SK-N-SH (cell line): ENCODE measurements at regions not wholly inside any gene's neighbourhood (a gene's known extent, or its start where the extent isn't known, plus 50 kb on each side); places are given as distances from the start of the nearest gene placed in this dataset.

Experiments
- CTCF ChIA-PET: fragments of 300-600, 350-600 bp; formaldehyde crosslinking; extraction: SDS; loops from one replicate; lab custom pipeline; 2021; lab: Yijun Ruan, JAX
- POLR2A ChIA-PET: fragments of 350-600 bp; sonication (Branson Sonifier 250); formaldehyde crosslinking; extraction: SDS; loops from one replicate; lab custom pipeline; 2020; ENCODE audit warnings: antibody characterized with exemption, inconsistent platforms; lab: Yijun Ruan, JAX
- DNase-seq: peaks from one replicate; pipeline ENCODE4 v3.0.0; 2012
- H2AFZ ChIP-seq: fragments of 200-600 bp; sonication (generic); 2 replicates; pipeline ENCODE4 v1.8.1; 2016; ENCODE audit warnings: antibody characterized with exemption, mild to moderate bottlenecking, low read depth
- H3F3A ChIP-seq: fragments of 200-600 bp; sonication (generic); replicated peaks from 2 replicates; pipeline ENCODE3; 2016; ENCODE audit warnings: antibody characterized with exemption, mild to moderate bottlenecking; ENCODE audit not compliant: insufficient read depth
- H3K27ac ChIP-seq, 2 experiments: fragments of 200-500 bp in 1 of 2; fragments of 200-600 bp in 1 of 2; sonication (Bioruptor generic) in 1 of 2; sonication (generic), shearing (Covaris generic) in 1 of 2; 2 replicates each; pipeline versions ENCODE4 v1.5.1 to v1.6.1; 2014 to 2016; ENCODE audit warnings: low read depth in 2 of 2, inconsistent platforms in 1 of 2, low read length in 1 of 2, mild to moderate bottlenecking in 1 of 2, mixed read lengths in 1 of 2
- H3K27me3 ChIP-seq: fragments of 200-600 bp; sonication (generic), shearing (Covaris generic); 2 replicates; pipeline ENCODE4 v1.6.1; 2016; ENCODE audit warnings: mixed run types; ENCODE audit not compliant: insufficient read depth
- H3K36me3 ChIP-seq, 2 experiments: fragments of 200-500 bp in 1 of 2; fragments of 200-600 bp in 1 of 2; sonication (Bioruptor generic) in 1 of 2; sonication (generic) in 1 of 2; replicated peaks in 1 of 2; 2 replicates each; pipeline versions ENCODE3 to v1.5.1; 2014 to 2016; ENCODE audit warnings: low read length in 1 of 2, mild to moderate bottlenecking in 1 of 2; ENCODE audit not compliant: insufficient read depth in 2 of 2, control insufficient read depth in 1 of 2
- H3K4me1 ChIP-seq, 2 experiments: fragments of 200-500 bp in 1 of 2; fragments of 200-600 bp in 1 of 2; sonication (Bioruptor generic) in 1 of 2; sonication (generic), shearing (Covaris generic) in 1 of 2; 2 replicates each; pipeline versions ENCODE4 v1.5.1 to v1.6.1; 2014 to 2016; ENCODE audit warnings: low read depth in 1 of 2, low read length in 1 of 2, mixed run types in 1 of 2; ENCODE audit not compliant: insufficient read depth in 2 of 2, control insufficient read depth in 1 of 2
- H3K4me2 ChIP-seq: fragments of 200-600 bp; sonication (generic), shearing (Covaris generic); 2 replicates; pipeline ENCODE4 v1.6.1; 2017; ENCODE audit warnings: mixed run types
- H3K4me3 ChIP-seq, 2 experiments: fragments of 200-500 bp in 1 of 2; fragments of 200-600 bp in 1 of 2; sonication (Bioruptor generic) in 1 of 2; sonication (generic), shearing (Covaris generic) in 1 of 2; 2 replicates each; pipeline versions ENCODE4 v1.5.1 to v1.8.1; 2014 to 2016; ENCODE audit warnings: low read depth in 2 of 2, inconsistent platforms in 1 of 2, low read length in 1 of 2, mild to moderate bottlenecking in 1 of 2, mixed read lengths in 1 of 2, moderate library complexity in 1 of 2
- H3K79me2 ChIP-seq: fragments of 200-600 bp; sonication (generic); 2 replicates; pipeline ENCODE4 v1.8.1; 2017; ENCODE audit warnings: mild to moderate bottlenecking; ENCODE audit not compliant: insufficient read depth
- H3K9ac ChIP-seq: fragments of 200-600 bp; sonication (generic); 2 replicates; pipeline ENCODE4 v1.6.1; 2017; ENCODE audit warnings: mixed run types
- H3K9me2 ChIP-seq: fragments of 200-600 bp; sonication (generic); 2 replicates; pipeline ENCODE4 v1.6.1; 2017; ENCODE audit warnings: mixed run types
- H3K9me3 ChIP-seq: fragments of 200-600 bp; sonication (generic); 2 replicates; pipeline ENCODE4 v1.6.1; 2017; ENCODE audit warnings: mixed run types, mild to moderate bottlenecking, moderate library complexity
- H4K20me1 ChIP-seq: fragments of 200-600 bp; sonication (generic); 2 replicates; pipeline ENCODE4 v1.6.1; 2017; ENCODE audit warnings: mild to moderate bottlenecking, mixed run types; ENCODE audit not compliant: insufficient read depth
- CHD2 ChIP-seq: fragments of 150-350 bp; IDR thresholded peaks from 2 replicates; pipeline ENCODE4 v1.6.1; 2018; ENCODE audit warnings: low read length; ENCODE audit not compliant: partially characterized antibody
- ELF1 ChIP-seq: IDR thresholded peaks from 2 replicates; pipeline ENCODE4 v1.4.0; 2012
- EZH2phosphoT487 ChIP-seq: fragments of 200-600 bp; sonication (generic); IDR thresholded peaks from 2 replicates; pipeline ENCODE4 v1.6.1; 2017; ENCODE audit warnings: low read depth, mixed run types, mild to moderate bottlenecking, antibody characterized with exemption, moderate library complexity, borderline replicate concordance
- FOSL2 ChIP-seq: IDR thresholded peaks from 2 replicates; pipeline ENCODE4 v1.4.0; 2012; ENCODE audit warnings: low read depth, mild to moderate bottlenecking, moderate library complexity, borderline replicate concordance
- FOXM1 ChIP-seq: IDR thresholded peaks from 2 replicates; pipeline ENCODE4 v1.4.0; 2012; ENCODE audit warnings: low read depth, mild to moderate bottlenecking
- JUND ChIP-seq: IDR thresholded peaks from 2 replicates; pipeline ENCODE4 v1.4.0; 2012
- MEF2A ChIP-seq: IDR thresholded peaks from 2 replicates; pipeline ENCODE4 v1.4.0; 2012; ENCODE audit warnings: low read depth, borderline replicate concordance
- MXI1 ChIP-seq: IDR thresholded peaks from 2 replicates; pipeline ENCODE4 v1.6.1; 2012; ENCODE audit warnings: mild to moderate bottlenecking, low read depth, low read length, improper control_type of control experiment
- NRF1 ChIP-seq: IDR thresholded peaks from 2 replicates; pipeline ENCODE4 v1.6.1; 2012; ENCODE audit warnings: low read depth, mild to moderate bottlenecking, low read length
- POLR2AphosphoS5 ChIP-seq: IDR thresholded peaks from 2 replicates; pipeline ENCODE4 v1.6.1; 2012; ENCODE audit warnings: low read depth, low read length
- RAD21 ChIP-seq: IDR thresholded peaks from 2 replicates; pipeline ENCODE4 v1.6.1; 2012; ENCODE audit warnings: mild to moderate bottlenecking, low read length
- RFX5 ChIP-seq: IDR thresholded peaks from 2 replicates; pipeline ENCODE4 v1.6.1; 2012; ENCODE audit warnings: mild to moderate bottlenecking, improper control_type of control experiment, low read length
- RXRA ChIP-seq: IDR thresholded peaks from 2 replicates; pipeline ENCODE4 v1.4.0; 2012; ENCODE audit warnings: low read depth, mild to moderate bottlenecking, borderline replicate concordance
- TAF1 ChIP-seq: IDR thresholded peaks from 2 replicates; pipeline ENCODE4 v1.6.1; 2012; ENCODE audit warnings: low read depth, mild to moderate bottlenecking, low read length, moderate library complexity, borderline replicate concordance
- TCF12 ChIP-seq: IDR thresholded peaks from 2 replicates; pipeline ENCODE4 v1.4.0; 2012
- YY1 ChIP-seq: IDR thresholded peaks from 2 replicates; pipeline ENCODE4 v1.4.0; 2012; ENCODE audit warnings: low read depth, mild to moderate bottlenecking
- whole genome bisulfite sequencing: methylation state at CpG from one replicate; pipeline ENCODE4 v1.1.6; 2017; ENCODE audit warnings: low lambda C conversion rate; 5-methylcytosine and 5-hydroxymethylcytosine counted together
- TF ChIP-seq, protein P1 (sequence below): IDR thresholded peaks from 2 replicates; pipeline ENCODE4; 2012
- TF ChIP-seq, protein P2 (sequence below): IDR thresholded peaks from 2 replicates; pipeline ENCODE4 v1.4.0; 2012; ENCODE audit warnings: low read depth, borderline replicate concordance
- TF ChIP-seq, protein P3 (sequence below): fragments of 200-600 bp; sonication (generic); IDR thresholded peaks from 2 replicates; pipeline ENCODE4 v1.6.1; 2017; ENCODE audit warnings: antibody characterized with exemption, mild to moderate bottlenecking, moderate library complexity
- TF ChIP-seq, protein P4 (sequence below): fragments of 150-350 bp; IDR thresholded peaks from 2 replicates; pipeline ENCODE4 v1.6.1; 2016; ENCODE audit warnings: mild to moderate bottlenecking, low read depth, low read length

DNA sequence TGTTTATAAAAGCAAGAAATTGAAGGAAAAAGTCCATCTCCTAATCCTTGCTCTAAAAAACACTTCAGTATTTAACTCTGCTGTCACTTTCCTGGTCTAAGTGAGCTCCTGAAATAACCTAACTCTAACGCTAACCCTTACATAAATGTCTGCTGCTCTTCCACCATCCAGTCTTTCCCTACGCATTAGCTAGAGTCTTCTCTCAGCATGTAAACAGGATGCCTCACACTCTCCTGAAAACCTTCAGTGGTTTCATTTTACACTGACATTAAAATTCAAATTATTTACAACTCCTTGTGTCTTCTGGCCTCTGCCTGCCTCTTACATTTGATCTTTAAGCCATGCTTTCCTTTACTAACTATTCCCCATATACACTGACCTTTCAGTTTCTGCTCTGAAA, 697.6 kb upstream of the CXADR start:
- no peak overlapping the region for H3K4me3 ChIP-seq
- H3K4me2 ChIP-seq, result no peak overlapping the region
- H3K9ac ChIP-seq, result no peak overlapping the region
- no peaks in the 10 kb centered on the region for H3K36me3 ChIP-seq
- DNase-seq, result no peak
- H3K27me3 ChIP-seq, result no peaks in the 10 kb centered on the region
- H3F3A ChIP-seq, result no peaks in the 10 kb centered on the region
- TF ChIP-seq FOSL2, result no peak
- no peak for TF ChIP-seq MEF2A
- TF ChIP-seq, protein P1, sequence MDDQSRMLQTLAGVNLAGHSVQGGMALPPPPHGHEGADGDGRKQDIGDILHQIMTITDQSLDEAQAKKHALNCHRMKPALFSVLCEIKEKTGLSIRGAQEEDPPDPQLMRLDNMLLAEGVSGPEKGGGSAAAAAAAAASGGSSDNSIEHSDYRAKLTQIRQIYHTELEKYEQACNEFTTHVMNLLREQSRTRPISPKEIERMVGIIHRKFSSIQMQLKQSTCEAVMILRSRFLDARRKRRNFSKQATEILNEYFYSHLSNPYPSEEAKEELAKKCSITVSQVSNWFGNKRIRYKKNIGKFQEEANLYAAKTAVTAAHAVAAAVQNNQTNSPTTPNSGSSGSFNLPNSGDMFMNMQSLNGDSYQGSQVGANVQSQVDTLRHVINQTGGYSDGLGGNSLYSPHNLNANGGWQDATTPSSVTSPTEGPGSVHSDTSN, result no peak
- no peak for TF ChIP-seq TCF12
- TF ChIP-seq CHD2, result no peak
- TF ChIP-seq, protein P2, sequence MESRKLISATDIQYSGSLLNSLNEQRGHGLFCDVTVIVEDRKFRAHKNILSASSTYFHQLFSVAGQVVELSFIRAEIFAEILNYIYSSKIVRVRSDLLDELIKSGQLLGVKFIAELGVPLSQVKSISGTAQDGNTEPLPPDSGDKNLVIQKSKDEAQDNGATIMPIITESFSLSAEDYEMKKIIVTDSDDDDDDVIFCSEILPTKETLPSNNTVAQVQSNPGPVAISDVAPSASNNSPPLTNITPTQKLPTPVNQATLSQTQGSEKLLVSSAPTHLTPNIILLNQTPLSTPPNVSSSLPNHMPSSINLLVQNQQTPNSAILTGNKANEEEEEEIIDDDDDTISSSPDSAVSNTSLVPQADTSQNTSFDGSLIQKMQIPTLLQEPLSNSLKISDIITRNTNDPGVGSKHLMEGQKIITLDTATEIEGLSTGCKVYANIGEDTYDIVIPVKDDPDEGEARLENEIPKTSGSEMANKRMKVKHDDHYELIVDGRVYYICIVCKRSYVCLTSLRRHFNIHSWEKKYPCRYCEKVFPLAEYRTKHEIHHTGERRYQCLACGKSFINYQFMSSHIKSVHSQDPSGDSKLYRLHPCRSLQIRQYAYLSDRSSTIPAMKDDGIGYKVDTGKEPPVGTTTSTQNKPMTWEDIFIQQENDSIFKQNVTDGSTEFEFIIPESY, result no peak
- TF ChIP-seq JUND, result no peak
- TF ChIP-seq YY1, result no peak
- no peak for TF ChIP-seq TAF1
- no peak for TF ChIP-seq FOXM1
- TF ChIP-seq, protein P3, sequence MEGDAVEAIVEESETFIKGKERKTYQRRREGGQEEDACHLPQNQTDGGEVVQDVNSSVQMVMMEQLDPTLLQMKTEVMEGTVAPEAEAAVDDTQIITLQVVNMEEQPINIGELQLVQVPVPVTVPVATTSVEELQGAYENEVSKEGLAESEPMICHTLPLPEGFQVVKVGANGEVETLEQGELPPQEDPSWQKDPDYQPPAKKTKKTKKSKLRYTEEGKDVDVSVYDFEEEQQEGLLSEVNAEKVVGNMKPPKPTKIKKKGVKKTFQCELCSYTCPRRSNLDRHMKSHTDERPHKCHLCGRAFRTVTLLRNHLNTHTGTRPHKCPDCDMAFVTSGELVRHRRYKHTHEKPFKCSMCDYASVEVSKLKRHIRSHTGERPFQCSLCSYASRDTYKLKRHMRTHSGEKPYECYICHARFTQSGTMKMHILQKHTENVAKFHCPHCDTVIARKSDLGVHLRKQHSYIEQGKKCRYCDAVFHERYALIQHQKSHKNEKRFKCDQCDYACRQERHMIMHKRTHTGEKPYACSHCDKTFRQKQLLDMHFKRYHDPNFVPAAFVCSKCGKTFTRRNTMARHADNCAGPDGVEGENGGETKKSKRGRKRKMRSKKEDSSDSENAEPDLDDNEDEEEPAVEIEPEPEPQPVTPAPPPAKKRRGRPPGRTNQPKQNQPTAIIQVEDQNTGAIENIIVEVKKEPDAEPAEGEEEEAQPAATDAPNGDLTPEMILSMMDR, result no peak
- TF ChIP-seq RFX5, result no peak
- TF ChIP-seq, protein P4, sequence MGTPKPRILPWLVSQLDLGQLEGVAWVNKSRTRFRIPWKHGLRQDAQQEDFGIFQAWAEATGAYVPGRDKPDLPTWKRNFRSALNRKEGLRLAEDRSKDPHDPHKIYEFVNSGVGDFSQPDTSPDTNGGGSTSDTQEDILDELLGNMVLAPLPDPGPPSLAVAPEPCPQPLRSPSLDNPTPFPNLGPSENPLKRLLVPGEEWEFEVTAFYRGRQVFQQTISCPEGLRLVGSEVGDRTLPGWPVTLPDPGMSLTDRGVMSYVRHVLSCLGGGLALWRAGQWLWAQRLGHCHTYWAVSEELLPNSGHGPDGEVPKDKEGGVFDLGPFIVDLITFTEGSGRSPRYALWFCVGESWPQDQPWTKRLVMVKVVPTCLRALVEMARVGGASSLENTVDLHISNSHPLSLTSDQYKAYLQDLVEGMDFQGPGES, result no peak
- no peak for TF ChIP-seq NRF1
- no peak for TF ChIP-seq RXRA
- TF ChIP-seq EZH2phosphoT487, result no peak
- no peak for TF ChIP-seq POLR2AphosphoS5
- TF ChIP-seq MXI1, result no peak
- TF ChIP-seq RAD21, result no peak
- TF ChIP-seq ELF1, result no peak
- WGBS, result 83% methylated on average over 2 of the region's 2 CpGs
- ChIA-PET CTCF (interaction anchor here (0.7 kb wide), 1 partner anchor 435 kb away, joined by 3 read pairs; no protein-coding TSS in a partner anchor), POLR2A (no interaction called here)
- no peaks in the 10 kb centered on the region for H3K4me1 ChIP-seq
- no peaks in the 10 kb centered on the region for H4K20me1 ChIP-seq
- no peaks in the 10 kb centered on the region for H3K9me3 ChIP-seq
- no peaks in the 10 kb centered on the region for H3K79me2 ChIP-seq
- H3K27ac ChIP-seq, result no peak overlapping the region
- H3K9me2 ChIP-seq, result no peaks in the 10 kb centered on the region
- no peak overlapping the region for H2AFZ ChIP-seq
